CD4-positive, alpha-beta T cell treated with Interferon gamma for 1 hour (primary cell): ENCODE measurements at regions not wholly inside any gene's neighbourhood (a gene's known extent, or its start where the extent isn't known, plus 50 kb on each side); places are given as distances from the start of the nearest gene placed in this dataset.
"Not testable (repeated sequence)": the region's sequence is repeated elsewhere in the genome, so short reads cannot be mapped to it uniquely, and the experiment has no call there.

Experiments used
- DNase-seq: peaks from one replicate; pipeline ENCODE4 v3.0.0-alpha.2; 2020

DNA sequence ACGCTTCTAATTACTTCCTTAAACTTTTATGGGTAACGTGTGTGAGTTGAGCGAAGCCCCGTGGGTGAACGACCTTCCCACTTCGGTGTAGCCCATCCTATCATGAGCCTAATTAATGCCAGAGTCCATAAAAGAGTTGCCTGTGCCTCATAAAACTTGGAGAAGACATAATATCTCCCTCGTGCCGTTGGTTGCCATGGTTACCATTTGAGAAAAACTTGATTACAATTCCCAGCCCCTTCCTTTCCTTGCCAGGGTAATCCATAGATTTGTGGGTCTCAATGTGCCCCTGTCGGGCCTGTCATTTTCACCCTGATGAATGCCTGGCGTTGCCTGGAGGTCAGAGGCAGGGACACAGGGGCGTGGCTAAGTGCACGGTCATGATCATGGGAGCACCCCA is 127.1 kb downstream of the GLRX3 start:
- no peak for DNase-seq

DNA sequence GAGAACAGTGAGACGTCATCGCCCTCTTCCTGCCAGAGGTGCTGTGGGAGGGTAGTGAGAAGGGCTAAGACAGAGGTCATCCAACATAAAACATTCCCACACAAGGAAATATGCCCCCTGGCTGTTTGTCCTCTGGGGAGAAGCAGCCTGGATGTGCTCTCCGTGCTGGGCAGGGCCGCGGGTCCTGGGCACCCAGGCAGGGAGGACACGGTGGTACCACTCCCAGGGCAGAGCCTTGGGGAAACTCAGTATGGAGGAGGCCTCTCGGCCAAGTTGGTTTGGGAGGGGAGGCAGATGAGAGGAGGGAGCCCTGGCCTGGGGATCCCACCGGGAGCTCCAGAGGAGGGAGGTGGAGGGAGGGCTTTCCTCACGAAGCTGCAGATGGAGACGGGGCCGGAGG is 129.4 kb downstream of the GLRX3 start:
- no peak for DNase-seq

DNA sequence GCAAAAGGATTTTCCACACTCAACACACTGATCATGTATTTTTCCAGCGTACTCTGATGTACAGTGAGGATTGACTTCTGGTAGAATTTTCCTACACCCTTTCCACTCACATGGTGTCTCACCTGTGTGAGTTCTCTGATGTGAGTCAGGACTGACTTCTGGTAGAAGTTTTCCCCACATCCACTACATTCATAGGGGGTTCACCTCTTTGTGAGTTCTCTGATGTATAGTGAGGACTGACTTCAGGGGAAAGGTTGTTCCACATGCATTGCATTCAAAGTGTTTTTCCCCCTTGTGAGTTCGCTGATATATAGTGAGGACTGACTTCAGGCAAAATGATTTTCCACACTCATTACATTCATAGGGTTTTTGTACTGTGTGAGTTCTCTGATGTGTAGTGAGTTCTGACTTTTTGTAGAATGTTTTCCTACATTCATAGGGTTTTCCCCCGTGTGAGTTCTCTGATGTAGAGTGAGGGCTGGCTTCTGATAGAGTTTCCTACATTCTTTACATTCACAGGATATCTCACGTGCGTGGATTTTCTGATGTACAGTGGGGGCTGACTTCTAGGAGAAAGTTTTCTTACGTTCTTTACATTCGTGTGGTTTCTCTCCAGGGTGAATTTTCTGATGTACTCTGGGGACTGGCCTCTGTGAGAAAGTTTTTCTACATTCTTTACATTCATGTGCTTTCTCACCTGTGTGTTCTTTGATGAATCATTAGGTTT is 146.5 kb downstream of the GLRX3 start:
- no peak for DNase-seq

DNA sequence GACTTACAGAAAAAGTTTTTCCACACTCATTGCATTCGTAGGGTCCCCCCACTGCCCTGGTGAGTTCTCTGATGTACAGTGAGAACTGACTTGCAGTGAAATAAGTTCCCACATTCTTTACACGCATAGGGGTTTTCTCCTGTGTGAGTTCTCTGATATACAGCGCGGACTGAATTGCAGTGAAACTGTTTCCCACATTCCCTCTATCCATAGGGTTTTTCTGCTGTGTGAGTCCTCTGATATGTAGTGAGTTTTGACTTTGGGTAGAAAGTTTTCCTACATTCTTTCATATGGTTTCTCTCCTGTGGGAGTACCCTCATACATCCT is 147.0 kb downstream of the GLRX3 start:
- DNase-seq, result no peak

DNA sequence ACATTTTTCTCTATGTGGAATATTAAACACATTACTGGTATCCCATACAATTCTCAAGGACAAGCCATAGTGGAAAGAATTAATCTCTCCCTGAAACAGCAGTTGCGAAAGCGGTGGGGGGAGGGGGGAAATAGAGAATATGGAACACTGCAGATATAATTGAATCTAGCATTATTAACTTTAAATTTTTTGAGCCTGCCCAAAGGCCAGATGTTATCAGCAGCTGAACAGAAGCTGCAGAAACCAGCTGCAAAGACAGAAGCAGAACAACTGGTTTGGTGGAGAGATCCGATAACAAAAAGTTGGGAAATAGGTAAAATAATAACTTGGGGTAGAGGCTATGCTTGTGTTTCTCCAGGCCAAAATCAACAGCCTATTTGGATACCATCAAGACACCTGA is 159.6 kb downstream of the GLRX3 start:
- not testable (repeated sequence) for DNase-seq

DNA sequence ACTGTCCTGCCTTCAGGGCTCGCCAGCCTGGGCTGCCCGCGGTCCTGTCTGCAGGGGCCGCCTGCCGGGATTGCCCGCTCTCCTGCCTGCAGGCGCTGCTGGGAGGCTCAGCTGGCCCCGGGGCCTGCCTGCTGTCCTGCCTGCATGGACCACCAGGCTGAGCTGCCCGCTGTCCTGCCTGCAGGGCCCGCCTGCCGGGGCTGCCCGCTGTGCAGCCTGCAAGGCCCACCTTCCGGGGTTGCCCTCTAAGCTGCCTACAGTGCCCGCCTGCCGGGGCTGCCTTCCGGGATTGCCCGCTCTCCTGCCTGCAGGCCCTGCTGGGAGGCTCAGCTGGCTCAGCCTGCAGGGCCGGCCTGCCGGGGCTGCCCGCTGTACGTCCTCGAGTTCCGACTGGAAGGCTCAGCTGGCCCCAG is 164.4 kb downstream of the GLRX3 start:
- peak; percentile 2 for DNase-seq

DNA sequence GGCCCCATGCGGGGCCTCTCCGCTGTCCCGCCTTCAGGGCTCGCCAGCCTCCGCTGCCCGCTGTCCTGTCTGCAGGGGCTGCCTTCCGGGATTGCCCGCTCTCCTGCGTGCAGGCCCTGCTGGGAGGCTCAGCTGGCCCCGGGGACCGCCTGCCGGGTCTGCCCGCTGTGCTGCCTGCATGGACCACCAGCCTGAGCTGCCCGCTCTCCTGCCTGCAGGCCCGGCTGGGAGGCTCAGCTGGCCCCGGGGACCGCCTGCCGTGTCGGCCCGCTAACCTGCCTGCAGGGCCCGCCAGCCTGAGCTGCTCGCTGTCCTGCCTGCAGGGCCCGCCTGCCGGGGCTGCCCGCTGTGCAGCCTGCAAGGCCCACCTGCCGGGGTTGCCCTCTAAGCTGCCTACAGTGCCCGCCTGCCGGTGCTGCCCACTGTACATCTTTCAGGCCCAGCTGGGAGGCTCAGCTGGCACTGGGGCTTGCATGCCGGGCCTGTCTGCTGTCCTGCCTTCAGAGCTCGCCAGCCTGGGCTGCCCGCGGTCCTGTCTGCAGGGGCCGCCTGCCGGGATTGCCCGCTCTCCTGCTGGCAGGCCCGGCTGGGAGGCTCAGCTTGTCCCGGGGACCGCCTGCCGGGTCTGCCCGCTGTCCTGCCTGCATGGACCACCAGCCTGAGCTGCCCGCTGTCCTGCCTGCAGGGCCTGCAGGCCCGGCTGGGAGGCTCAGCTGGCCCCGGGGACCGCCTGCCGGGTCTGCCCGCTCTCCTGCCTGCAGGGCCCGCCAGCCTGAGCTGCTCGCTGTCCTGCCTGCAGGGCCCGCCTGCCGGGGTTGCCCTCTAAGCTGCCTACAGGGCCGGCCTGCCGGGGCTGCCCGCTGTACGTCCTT is 165.1 kb downstream of the GLRX3 start:
- peak; percentile 16 for DNase-seq

DNA sequence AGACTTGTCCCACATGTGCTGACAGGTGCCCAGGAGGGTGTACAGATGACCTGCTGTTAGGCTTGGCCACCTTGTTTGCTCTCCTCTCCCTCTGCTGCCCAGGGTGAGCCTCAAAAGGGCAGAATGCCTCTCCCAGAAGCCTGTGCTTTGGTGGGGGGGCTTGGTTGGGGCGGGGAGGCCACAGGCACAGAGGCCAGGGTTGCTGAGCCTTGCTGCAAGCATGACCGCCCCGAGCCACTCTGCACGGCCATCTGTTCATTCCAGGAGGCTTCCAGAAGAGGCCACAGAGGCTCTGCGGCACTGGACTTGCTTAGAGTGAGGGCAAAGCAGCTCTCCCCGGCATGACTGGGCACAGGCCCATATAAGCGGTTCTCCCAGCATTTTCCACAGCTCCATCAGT is 190.8 kb downstream of the GLRX3 start:
- DNase-seq, result no peak

DNA sequence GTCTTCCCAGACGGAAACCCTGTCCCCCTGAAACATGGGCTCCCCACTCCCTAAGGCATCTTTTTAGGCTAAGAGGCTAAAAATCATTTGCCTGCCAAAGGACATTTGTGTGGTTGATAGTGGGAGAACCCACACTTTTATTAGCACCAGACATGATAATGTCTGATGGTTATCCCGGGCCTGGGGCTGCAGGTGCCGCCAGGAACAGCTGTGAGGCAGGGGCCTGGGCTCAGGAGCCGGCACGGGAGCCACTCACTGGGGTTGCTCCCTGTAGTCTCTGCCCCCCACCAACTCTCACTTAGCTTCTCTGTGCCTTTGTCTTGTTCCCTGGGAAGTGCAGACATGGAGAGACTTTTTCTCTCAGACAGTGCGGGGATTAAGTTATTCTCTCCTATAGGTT is 193.6 kb downstream of the GLRX3 start:
- no peak for DNase-seq

DNA sequence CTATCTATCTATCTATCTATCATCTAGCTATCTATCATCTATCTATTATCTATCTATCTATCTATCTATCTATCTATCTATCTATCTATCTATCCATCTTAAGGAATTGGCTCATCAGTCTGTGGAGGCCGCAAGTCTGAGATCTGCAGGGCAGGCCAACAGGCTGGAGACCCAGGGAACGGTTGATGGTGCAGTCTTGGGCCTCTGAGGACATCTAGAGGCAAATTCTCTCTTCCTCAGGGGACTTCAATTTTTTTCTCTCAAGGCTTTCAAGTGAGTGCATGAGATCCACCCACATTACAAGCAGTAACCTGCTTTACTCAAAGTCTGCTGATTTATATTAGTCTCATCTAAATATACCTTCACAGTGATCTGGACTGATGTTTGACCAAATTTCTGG is 197.0 kb downstream of the GLRX3 start:
- DNase-seq, result no peak

DNA sequence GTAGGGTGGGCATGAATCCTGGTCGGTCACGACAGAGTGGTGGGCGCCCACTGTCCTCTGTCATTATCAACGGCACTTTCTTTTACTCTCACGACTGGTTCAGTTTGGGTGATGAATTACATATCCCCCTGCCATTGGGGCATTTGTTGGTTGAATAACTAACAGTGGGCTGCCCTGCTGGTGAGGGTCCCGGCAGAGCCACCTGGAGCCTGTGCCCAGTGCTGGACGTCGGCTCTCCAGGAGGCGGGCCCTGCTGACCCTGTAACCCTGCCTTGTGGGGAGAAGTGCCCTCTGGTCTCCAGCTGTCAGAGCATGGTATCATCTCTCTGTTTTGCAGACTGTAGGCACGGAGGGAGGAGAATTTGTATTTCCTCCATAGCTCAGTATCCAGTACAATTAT is 199.1 kb downstream of the GLRX3 start:
- no peak for DNase-seq

DNA sequence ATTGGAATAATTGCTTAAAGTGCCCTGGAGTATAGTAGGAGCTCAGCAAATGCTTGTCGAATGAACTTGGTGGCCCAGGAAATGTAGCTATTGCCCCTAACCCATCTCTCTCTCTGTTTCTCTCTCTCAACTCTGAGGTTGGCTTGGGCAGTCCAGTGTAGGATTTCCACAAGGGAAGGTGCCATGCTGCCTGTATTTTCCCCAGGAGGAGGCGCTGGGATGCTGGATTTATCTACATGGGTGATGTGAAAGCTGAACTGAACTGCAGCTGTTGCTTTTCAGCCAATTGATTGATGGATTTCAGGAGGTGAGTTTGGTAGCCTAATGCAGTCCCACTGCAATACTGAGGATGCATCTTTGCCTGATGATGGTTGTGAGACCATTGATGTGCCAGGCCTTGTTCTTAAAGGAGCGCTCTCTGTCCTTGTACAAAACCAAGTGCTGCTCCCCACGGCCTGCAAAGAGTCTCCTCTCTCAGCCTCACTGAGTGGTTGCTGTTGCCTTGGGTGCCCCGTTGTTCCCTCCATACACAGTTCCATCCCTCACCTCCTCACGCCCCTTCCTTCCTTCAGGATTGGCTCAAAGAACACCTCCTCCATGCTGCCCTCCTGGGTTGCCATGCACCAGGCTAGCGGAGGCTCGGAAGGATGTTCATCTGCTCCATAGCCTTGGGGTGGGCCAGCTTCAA is 200.6 kb downstream of the GLRX3 start:
- no peak for DNase-seq

DNA sequence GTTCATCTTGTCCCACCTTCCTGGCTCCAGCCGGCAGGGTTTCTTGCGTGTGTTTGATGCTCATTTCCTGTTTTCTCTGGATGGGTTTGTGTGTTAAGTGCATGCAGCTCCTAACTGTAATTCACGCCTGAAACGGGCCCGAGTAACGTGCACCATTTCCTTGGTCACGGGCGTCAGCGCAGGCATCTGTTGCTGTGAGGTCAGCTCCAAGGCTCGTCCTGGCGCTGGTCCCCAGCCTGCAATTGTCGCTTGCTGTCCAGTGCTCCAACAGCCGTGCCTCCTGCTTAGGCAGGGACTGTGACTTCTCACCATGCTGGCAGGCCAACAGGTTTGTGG is 201.1 kb downstream of the GLRX3 start:
- DNase-seq, result no peak

DNA sequence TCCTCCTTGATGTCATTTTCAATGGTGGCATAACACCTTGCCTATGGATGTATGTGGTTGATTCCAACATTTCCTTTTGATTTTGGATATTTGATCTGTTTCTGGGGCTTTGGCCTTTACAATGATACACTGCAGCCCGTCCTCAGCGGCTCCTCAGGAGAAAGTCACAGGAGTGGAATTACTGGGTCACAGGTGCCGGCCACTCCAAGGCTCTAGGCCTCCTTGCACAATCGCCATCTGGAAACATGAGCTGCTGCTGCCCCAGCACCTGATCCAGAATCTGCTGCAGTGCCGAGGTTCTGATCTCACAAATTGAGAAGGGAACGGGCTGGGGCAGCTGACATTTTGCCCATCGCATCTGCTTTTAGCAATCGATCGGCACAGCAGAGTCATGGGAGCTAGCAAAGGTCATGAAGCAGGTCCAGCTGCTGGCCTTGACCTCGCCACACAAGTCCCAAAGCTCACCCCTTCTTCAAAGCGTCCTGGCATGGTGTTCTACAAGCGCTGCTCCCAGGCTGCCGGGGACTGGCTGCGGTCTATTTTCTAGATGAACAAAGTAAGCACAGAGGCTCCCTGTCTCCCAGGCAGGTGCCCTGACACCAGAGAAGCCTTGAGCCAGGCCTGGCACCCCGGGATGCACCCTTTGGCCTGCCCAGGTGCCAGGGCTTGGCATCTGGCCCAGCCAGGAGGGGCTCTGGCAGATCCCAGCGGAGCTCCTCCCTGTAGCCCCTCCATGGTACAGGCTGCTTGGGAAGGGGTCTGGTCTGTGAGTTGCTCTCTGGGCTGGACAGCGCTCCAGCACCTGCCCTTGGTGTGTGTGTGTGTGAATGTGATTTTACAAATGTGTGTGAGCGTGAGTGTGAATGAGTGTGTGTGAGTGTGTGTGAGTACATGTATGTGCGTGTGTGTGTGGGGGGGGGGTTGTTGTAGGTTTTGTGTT is 201.8 kb downstream of the GLRX3 start:
- no peak for DNase-seq

DNA sequence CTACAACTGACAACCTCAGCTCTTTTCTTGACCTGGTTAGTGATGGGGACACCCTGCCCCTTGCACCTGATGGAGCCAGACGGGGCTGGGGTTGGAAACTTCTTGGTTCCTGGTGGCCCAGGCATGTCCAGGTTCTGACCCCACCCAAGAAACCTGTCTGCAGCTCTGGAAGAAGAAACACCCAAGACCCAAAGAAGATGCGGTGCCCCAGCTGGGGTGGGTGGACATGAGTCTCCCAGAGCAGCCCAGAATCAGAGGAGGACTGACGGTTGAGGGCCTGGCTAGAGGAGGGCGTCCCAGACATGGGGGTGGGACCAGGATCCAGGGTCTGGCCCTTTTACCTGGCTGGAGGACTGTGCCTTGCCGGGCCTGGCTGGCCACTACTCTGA is 202.4 kb downstream of the GLRX3 start:
- DNase-seq, result no peak

DNA sequence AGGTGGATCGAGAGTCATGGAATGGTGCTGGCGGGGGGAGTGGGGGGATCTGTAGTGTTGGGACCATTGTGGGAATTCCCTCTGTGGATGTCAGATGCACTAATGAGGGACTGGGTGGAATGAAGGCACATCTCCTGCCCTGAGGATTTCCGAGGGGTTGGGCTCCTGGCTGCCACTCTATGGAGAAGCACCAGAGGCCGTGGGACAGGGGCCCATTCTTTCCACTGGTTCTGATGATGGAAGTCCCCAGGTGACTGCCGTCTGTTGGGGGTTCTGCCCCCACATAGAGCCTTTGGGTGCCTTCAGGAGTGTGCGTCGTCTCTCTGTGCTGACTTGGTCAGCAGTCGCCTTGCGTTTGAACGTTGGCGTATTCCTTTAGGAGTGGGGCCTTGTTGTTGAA is 202.9 kb downstream of the GLRX3 start:
- no peak for DNase-seq

DNA sequence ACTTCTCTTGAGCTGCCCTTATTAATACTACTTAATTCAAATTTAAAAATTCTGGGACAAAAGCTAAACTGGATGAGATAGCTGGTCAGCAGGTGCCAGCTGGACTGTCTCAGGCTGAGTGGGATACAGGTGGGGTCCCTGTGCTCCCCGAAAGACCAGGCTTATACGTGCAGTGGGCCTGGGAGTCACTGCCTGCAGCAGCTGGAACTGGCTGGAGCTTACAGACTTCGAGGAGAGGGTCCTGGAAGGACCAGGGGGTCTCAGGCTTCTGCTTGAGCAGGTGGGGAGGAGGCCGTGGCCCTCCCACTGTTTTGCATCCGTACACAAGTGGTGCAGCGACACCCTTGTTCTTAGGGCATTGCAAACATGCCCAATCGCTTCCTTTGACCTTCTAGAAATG is 203.7 kb downstream of the GLRX3 start:
- no peak for DNase-seq

DNA sequence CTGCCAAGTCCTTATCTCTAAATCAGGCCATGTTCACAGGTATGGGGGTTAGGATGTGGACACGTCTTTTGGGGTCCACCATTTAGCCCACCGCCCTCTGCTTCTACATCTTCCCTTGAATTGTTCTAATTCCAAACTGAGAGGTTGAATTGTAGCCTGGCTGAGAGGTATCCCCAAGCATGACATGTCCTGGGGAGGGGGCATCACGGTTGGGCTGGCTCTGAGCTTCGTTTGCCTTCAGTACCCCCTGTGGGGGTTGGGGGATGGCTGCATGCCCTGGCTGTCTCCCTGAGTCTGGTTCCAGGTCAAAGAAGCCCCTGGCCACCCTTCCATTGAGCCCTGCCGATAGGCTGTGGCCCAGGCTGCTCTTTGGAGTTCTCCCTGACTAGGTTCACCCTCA is 204.6 kb downstream of the GLRX3 start:
- no peak for DNase-seq

DNA sequence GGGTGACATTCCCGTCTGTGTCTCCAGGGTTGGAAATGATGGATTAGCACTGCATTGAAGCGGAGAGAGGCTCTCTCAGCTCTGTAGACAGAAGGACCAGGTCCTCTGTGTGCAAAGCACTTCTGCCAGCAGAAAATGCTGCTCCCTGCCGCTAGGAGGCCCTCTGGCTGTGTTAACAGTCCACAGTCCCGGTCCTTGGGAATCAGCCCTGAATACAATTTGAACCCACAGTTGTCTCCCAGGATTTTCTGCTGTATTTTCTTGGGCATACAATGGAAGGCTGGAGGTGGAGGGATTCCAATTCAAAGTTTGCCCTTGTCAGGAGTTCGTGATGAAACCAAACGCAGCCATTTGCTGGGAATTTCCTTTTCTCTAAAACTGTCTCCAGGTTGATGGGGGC is 205.2 kb downstream of the GLRX3 start:
- no peak for DNase-seq

DNA sequence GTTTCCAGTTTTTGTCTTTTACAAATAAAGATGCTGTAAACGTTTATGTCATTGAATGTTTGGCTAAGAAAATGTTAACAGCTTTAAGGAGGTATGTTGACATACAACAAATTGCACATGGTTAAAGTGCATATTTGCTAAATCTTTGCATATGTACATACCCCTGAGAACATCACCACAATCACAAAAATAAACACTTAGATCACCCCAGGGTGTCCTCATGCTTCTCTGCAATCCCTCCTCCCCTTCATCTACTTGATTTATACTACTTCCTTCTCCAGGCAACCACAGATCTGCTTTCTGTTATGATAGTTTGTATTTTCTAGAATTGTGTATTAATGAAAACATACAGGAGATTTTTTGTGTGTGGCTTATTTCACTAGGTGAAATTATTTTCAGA is 209.5 kb downstream of the GLRX3 start:
- no peak for DNase-seq

DNA sequence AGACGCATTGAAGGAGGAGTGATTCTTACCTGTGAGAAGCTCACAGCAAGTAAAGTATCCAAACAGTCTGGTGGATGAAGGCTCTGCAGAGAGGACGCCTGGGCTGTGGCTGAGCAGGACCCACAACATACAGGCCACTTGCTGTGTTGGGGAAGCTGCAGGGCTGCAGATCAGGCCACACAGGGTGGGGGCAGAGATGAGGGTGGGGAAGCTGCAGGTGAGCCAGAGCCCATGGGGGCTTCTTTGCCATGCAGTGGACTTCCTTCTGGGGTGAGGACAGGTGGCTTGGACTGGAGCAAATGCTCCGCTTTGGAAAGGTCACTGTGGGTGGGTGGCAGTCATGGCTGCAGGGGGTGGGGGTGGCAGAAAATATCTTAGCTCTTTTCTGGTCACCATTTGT is 214.8 kb downstream of the GLRX3 start:
- no peak for DNase-seq

DNA sequence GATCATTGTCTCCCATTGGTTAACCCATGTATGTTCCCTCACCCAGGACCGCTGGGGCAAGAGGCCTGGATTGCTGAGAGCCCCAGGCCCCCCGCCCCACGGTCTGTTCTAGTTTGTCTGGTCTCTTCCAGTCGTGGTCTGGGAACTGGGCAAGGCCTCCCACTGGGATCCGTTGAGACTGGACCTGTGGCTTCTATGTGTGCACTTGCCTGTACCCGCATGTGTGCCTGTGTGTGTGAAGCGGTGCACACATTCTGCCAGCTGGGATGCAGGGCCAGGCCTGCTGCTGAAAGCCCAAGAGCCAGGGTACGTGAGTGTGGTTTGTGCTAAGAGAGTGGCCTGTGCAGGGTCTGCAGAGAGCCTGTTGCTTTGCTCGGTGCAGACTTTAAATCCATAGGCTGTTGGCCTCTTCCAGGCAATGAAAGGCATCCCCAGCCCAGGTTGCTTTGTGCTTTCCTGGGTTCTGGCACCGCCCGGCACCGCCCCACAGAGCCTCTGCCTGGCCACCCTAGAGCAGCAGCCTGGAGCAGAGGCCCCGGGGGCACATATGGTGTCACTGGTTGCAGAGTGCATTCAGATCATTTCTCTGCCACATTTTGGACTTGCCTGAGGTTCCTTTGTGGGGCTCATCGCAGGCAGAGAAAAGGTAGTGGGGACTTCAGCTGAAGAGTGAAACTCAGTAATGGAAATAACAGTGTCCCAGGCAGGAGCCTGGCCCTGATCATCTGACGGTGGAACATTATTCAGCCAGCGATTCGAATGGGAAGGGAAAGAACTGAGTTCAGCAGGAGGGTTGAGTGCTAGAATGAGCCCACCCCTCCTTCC is 215.5 kb downstream of the GLRX3 start:
- DNase-seq, result no peak
